Naive thymus-derived CD8-positive, alpha-beta T cell (primary cell): ENCODE measurements at regions not wholly inside any gene's neighbourhood (a gene's known extent, or its start where the extent isn't known, plus 50 kb on each side); places are given as distances from the start of the nearest gene placed in this dataset.
A peak's percentile ranks its signal among the peaks of the same experiment; 100 is the strongest.

Experiments
- ATAC-seq, 2 donors: fragments of 150-1000 bp; cut with Tn5 transposase in 1 of 2; sonication (Bioruptor Pico), chemical (Tn5 transposase) in 1 of 2; 1 replicate in 1 of 2; 2 replicates in 1 of 2; pipeline ENCODE4 v1.10.0; 2021; ENCODE audit warnings: mild to moderate bottlenecking in 2 of 2, moderate library complexity in 2 of 2
- POLR2A ChIA-PET: fragments of 350-600 bp; sonication (Branson Sonifier 250); formaldehyde crosslinking; loops from one replicate; lab custom pipeline; 2021; ENCODE audit warnings: antibody characterized with exemption; lab: Charles Lee
- DNase-seq, 10 donors: peaks; one replicate each; pipeline versions ENCODE4 v3.0.0 to v3.0.0-alpha.2; 2020 to 2022
- H3K27ac Mint-ChIP-seq, 10 donors: one replicate each; pipeline ENCODE4 v1.8.0; 2020 to 2022; ENCODE audit warnings: mild to moderate bottlenecking in 10 of 10, mixed read lengths in 10 of 10, moderate library complexity in 4 of 10, inconsistent platforms in 1 of 10
- H3K27me3 Mint-ChIP-seq, 5 donors: one replicate each; pipeline ENCODE4 v1.8.0; 2021 to 2022; ENCODE audit warnings: mixed read lengths in 5 of 5
- H3K36me3 Mint-ChIP-seq, 3 donors: one replicate each; pipeline ENCODE4 v1.8.0; 2020 to 2022; ENCODE audit warnings: mixed read lengths in 3 of 3, mild to moderate bottlenecking in 2 of 3, inconsistent platforms in 1 of 3
- H3K4me1 Mint-ChIP-seq, 4 donors: one replicate each; pipeline ENCODE4 v1.8.0; 2021 to 2022; ENCODE audit warnings: mixed read lengths in 4 of 4
- H3K4me3 Mint-ChIP-seq, 10 donors: one replicate each; pipeline ENCODE4 v1.8.0; 2020 to 2022; ENCODE audit warnings: mild to moderate bottlenecking in 10 of 10, mixed read lengths in 10 of 10, moderate library complexity in 6 of 10, inconsistent platforms in 1 of 10
- H3K9me3 Mint-ChIP-seq, 9 donors: one replicate each; pipeline ENCODE4 v1.8.0; 2020 to 2022; ENCODE audit warnings: mixed read lengths in 9 of 9, mild to moderate bottlenecking in 3 of 9, inconsistent platforms in 1 of 9, moderate library complexity in 1 of 9

- no peak overlapping the region for H3K27ac Mint-ChIP-seq
- H3K4me1 Mint-ChIP-seq = no peaks in the 10 kb centered on the region
- POLR2A ChIA-PET = no interaction called here
- H3K36me3 Mint-ChIP-seq = no peaks in the 10 kb centered on the region
- no peak for DNase-seq
- H3K27me3 Mint-ChIP-seq = peaks cover 0 to 9% (median 2%) of the 10 kb centered on the region in 5 donors
- no peak for ATAC-seq
- no peak overlapping the region for H3K4me3 Mint-ChIP-seq
- peaks cover 0 to 1% (median 0%) of the 10 kb centered on the region in 9 donors for H3K9me3 Mint-ChIP-seq
Observed at GRCh38 chr5:44868541-44868940, 59.8 kb downstream of the MRPS30 start.

DNA sequence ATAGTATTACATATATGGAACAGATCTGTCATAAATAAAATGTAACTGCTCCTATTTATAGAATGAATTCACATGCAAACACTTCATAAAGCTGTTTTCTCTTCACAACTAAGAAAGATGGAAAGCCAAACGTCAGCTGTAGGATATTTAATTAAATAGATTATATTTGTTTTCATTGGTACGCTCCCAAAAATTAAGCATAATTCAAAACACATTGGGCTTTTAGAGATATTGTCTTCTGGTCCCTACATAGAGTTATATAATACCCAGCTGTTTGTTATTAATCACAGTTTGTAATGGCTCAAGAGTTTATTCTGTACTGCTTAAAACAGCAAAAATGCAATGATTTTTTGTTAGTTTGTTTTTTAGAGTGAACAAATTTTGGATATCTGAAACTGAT, 61.2 kb downstream of the MRPS30 start:
- H3K4me3 Mint-ChIP-seq = no peak overlapping the region

DNA sequence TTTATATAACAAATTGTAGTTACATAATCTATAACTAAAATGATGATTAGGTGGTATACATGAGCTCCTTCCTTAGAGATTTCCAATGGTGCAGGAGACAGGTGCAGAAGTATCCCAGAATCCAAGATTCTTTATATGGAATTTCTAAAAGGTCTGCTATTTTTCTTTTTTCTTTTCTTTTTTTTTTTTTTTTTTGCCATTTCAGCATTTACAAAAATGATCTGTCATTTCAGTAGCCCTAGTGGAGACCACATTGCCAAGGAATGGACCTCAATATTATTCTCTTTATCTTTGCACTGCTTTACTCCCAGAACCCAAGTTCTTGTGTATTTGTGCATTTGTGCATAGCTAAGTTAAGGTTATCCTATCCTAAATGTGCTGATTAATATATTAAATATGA, 61.7 kb downstream of the MRPS30 start:
- Mint-ChIP-seq H3K27ac (no peak overlapping the region), H3K36me3 (no peaks in the 10 kb centered on the region), H3K4me3 (no peak overlapping the region), H3K4me1 (peaks cover 0 to 9% (median under 1%) of the 10 kb centered on the region in 4 donors), H3K9me3 (peaks cover 0 to 1% (median 0%) of the 10 kb centered on the region in 9 donors), H3K27me3 (peaks cover 0 to 9% (median 1%) of the 10 kb centered on the region in 5 donors)
- DNase-seq (no peak), ATAC-seq (no peak)
- POLR2A ChIA-PET = interaction anchor here (0.6 kb wide), 1 partner anchor 1470 kb away, joined by 5 read pairs; no protein-coding TSS in a partner anchor

More for the DNA sequence above, 61.2 kb downstream of the MRPS30 start:
- Mint-ChIP-seq H3K9me3 (peaks cover 0 to 1% (median 0%) of the 10 kb centered on the region in 9 donors), H3K4me1 (peaks cover 0 to 4% (median 0%) of the 10 kb centered on the region in 4 donors), H3K36me3 (no peaks in the 10 kb centered on the region), H3K27me3 (peaks cover 0 to 9% (median 1%) of the 10 kb centered on the region in 5 donors), H3K27ac (no peak overlapping the region)
- ATAC-seq (no peak), DNase-seq (no peak)
- POLR2A ChIA-PET = interaction anchor here (0.6 kb wide), 1 partner anchor 1469 kb away, joined by 5 read pairs; no protein-coding TSS in a partner anchor

- Mint-ChIP-seq H3K4me1 (peaks cover 0 to 17% (median 8%) of the 10 kb centered on the region in 4 donors), H3K36me3 (no peaks in the 10 kb centered on the region), H3K4me3 (no peak overlapping the region), H3K9me3 (peaks cover 0 to 1% (median 0%) of the 10 kb centered on the region in 9 donors), H3K27me3 (peaks cover 0 to 9% (median 1%) of the 10 kb centered on the region in 5 donors), H3K27ac (no peak overlapping the region)
- POLR2A ChIA-PET = no interaction called here
- no peak for DNase-seq
- no peak for ATAC-seq
Observed at GRCh38 chr5:44871401-44871800, 62.7 kb downstream of the MRPS30 start.

GRCh38 chr5:44875661-44876605, 67.2 kb downstream of the MRPS30 start:
- H3K27ac Mint-ChIP-seq = peak overlapping the region in 8 of 10 donors; percentile 32 to 96 (median 68)
- ATAC-seq (peak; percentile 66 to 84), DNase-seq (peak in 1 of 10 donors; percentile 4)
- H3K27me3 Mint-ChIP-seq = peaks cover 0 to 5% (median 1%) of the 10 kb centered on the region in 5 donors
- POLR2A ChIA-PET = no interaction called here
- peaks cover 0 to 2% (median 0%) of the 10 kb centered on the region in 9 donors for H3K9me3 Mint-ChIP-seq
- H3K36me3 Mint-ChIP-seq = no peaks in the 10 kb centered on the region
- peak overlapping the region in 2 of 10 donors; percentile 29 to 38 for H3K4me3 Mint-ChIP-seq
- peaks cover 0 to 17% (median 8%) of the 10 kb centered on the region in 4 donors for H3K4me1 Mint-ChIP-seq

DNA sequence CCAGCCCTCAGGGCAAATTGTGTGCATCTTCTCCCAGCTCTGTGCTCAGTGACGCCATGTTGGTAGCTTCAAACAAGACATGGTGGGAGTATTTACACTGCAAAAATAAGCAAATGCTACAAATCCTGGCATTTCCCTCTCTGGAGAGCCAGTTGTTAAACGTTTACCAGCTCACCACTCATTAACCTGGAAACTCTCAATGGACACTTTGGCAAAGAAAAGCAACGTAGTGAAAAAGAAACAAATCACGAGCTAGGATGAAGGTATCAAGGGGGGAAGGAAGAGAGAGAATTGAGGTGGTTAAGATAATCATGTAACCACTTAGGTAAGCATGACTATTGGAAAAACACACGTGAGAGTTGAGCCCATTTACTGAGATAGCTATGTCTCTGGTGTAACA, 72.5 kb downstream of the MRPS30 start:
- Mint-ChIP-seq H3K4me3 (no peak overlapping the region), H3K27ac (no peak overlapping the region), H3K4me1 (peaks cover 0 to under 1% (median under 1%) of the 10 kb centered on the region in 4 donors), H3K36me3 (no peaks in the 10 kb centered on the region), H3K9me3 (peaks cover 0 to 5% (median 0%) of the 10 kb centered on the region in 9 donors), H3K27me3 (peaks cover 0 to 2% (median 0%) of the 10 kb centered on the region in 5 donors)
- DNase-seq (no peak), ATAC-seq (no peak)
- POLR2A ChIA-PET = no interaction called here

DNA sequence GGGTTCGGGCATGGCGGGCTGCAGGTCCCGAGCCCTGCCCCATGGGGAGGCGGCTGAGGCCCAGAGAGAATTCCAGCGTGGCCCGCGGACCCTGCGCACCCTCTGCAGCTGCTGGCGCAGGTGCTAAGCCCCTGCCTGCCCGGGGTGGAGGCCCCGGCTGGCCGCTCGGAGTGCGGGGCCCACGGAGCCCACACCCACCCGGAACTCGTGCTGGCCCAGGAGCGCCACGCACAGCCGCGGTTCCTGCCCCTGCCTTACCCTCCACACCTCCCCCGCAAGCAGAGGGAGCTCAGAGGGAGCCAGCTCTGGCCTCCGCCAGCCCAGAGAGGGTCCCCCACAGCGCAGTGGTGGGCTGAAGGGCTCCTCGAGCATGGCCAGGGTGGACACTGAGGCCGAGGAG, 75.3 kb downstream of the MRPS30 start:
- Mint-ChIP-seq H3K4me1 (no peaks in the 10 kb centered on the region), H3K9me3 (peaks cover 0 to 3% (median 0%) of the 10 kb centered on the region in 9 donors), H3K27ac (no peak overlapping the region), H3K27me3 (peaks cover 0 to 2% (median 0%) of the 10 kb centered on the region in 5 donors), H3K4me3 (no peak overlapping the region), H3K36me3 (no peaks in the 10 kb centered on the region)
- no peak for ATAC-seq
- POLR2A ChIA-PET = no interaction called here
- DNase-seq = no peak

DNA sequence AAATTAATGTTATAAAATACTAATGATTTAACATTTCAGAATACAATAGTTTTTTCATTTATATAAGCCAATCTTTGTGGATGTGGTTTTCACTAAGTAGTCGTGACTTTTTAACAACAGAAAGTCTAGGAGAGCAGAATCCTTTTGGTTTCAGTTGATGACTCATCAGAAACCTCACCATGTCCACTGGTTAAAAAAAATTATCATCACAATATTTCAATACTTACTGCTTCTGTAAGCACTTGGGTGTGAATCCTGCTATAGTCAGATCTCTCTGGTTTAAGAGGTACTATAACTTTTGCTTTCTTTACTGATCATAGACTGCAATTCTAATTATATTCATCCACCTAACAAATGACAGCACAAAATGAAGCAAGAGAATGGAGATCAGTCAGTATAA, 77.2 kb downstream of the MRPS30 start:
- DNase-seq (no peak), ATAC-seq (no peak)
- no peaks in the 10 kb centered on the region for H3K36me3 Mint-ChIP-seq
- H3K4me3 Mint-ChIP-seq = no peak overlapping the region
- peaks cover 0 to 4% (median 0%) of the 10 kb centered on the region in 9 donors for H3K9me3 Mint-ChIP-seq
- POLR2A ChIA-PET = no interaction called here
- H3K27me3 Mint-ChIP-seq = peaks cover 0 to 1% (median 0%) of the 10 kb centered on the region in 5 donors
- no peaks in the 10 kb centered on the region for H3K4me1 Mint-ChIP-seq
- H3K27ac Mint-ChIP-seq = no peak overlapping the region

DNA sequence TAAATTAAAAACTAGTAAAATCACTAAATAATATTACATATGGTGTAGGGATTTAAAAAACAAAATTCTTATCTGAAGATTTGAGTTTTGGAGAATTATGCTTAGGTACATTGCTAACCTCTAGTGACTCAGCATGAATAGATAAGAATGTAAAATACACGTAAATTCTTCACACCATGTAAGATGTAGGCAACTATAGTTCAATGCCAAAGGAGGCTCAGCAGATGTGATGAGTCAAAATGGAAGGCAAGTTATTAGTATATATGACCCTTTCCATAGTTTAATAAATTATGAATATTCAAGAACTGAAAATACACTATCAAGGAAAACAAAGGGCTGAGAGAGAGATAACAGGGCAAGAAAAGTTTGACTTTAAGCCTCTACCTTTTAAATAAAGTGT, 79.0 kb downstream of the MRPS30 start:
- no peak for ATAC-seq
- no peaks in the 10 kb centered on the region for H3K36me3 Mint-ChIP-seq

DNA sequence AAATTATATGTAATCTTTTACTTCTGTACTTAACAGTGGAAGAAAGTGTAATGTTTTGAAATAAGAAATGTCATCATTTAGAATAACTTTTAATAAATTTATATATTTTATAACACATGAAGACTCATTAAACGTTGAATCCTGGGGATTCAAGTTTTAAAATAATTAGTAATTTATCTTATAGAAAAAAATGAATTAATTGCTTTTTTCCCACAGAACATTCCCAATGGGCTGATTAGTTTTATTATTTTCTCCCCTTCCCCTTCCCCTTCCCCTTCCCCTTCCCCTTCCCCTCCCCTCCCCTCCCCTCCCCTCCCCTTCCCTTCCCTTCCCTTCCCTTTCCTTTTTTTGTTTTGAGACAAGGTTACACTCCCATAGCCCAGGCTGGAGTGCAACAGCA, 79.7 kb downstream of the MRPS30 start:
- DNase-seq (no peak), ATAC-seq (no peak)
- Mint-ChIP-seq H3K4me3 (no peak overlapping the region), H3K36me3 (peaks cover 0 to 4% (median 0%) of the 10 kb centered on the region in 3 donors), H3K27me3 (peaks cover 0 to 3% (median 0%) of the 10 kb centered on the region in 5 donors), H3K4me1 (no peaks in the 10 kb centered on the region), H3K9me3 (peaks cover 0 to 12% (median 4%) of the 10 kb centered on the region in 9 donors), H3K27ac (no peak overlapping the region)
- POLR2A ChIA-PET = no interaction called here

More for the DNA sequence above, 79.0 kb downstream of the MRPS30 start:
- Mint-ChIP-seq H3K4me3 (no peak overlapping the region), H3K9me3 (peaks cover 0 to 10% (median 3%) of the 10 kb centered on the region in 9 donors), H3K4me1 (no peaks in the 10 kb centered on the region), H3K27me3 (no peaks in the 10 kb centered on the region), H3K27ac (no peak overlapping the region)
- DNase-seq = no peak
- POLR2A ChIA-PET = no interaction called here

DNA sequence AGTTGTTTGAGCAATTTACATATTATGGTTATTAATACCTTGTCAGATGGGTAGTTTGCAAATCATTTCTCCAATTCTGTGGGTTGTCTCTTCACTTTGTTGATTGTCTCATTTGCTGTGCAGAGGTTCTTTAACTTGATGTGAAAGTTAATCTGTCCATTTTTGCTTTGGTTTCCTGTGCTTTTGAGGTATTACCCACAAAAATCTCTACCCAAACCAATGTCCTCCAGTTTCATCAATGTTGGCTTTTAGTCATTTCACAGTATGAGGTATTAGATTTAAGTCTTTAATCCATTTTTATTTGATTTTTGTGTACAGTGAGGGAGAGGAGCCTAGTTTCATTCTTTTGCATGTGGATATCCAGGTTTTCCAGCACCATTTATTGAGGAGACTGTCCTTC, 82.4 kb downstream of the MRPS30 start:
- no peak for ATAC-seq
- no peaks in the 10 kb centered on the region for H3K4me1 Mint-ChIP-seq
- no peak overlapping the region for H3K4me3 Mint-ChIP-seq
- peaks cover 0 to 16% (median 4%) of the 10 kb centered on the region in 9 donors for H3K9me3 Mint-ChIP-seq
- no peak overlapping the region for H3K27ac Mint-ChIP-seq
- peaks cover 0 to 5% (median 0%) of the 10 kb centered on the region in 3 donors for H3K36me3 Mint-ChIP-seq
- H3K27me3 Mint-ChIP-seq = peaks cover 0 to 4% (median 0%) of the 10 kb centered on the region in 5 donors
- POLR2A ChIA-PET = no interaction called here
- no peak for DNase-seq

- no peak for ATAC-seq
- POLR2A ChIA-PET = no interaction called here
- Mint-ChIP-seq H3K4me1 (no peaks in the 10 kb centered on the region), H3K27me3 (peaks cover 0 to 2% (median 0%) of the 10 kb centered on the region in 5 donors), H3K9me3 (peaks cover 0 to 4% (median 0%) of the 10 kb centered on the region in 9 donors), H3K4me3 (no peak overlapping the region), H3K27ac (no peak overlapping the region), H3K36me3 (no peaks in the 10 kb centered on the region)
- no peak for DNase-seq
Observed at GRCh38 chr5:44900273-44900954, 91.7 kb downstream of the MRPS30 start.
